ENCODE measurements at regions not wholly inside any gene's neighbourhood (a gene's known extent, or its start where the extent isn't known, plus 50 kb on each side); places are given as distances from the start of the nearest gene placed in this dataset.

- Mint-ChIP-seq H3K4me3 (no peak overlapping the region), H3K27me3 (no peaks in the 10 kb centered on the region), H3K9me3 (no peaks in the 10 kb centered on the region), H3K27ac (ENCODE audit: low read depth) (no peak overlapping the region), H3K36me3 (ENCODE audit: insufficient read depth) (peaks cover 2% of the 10 kb centered on the region), H3K4me1 (no peaks in the 10 kb centered on the region)
- ATAC-seq (replicated peaks; ENCODE audit: extremely low read depth, poor library complexity, severe bottlenecking) (no peak), DNase-seq (ENCODE audit: low spot score in 2 of 2) (no peak)
Measured at GRCh38 chr2:12816379-12817306, 99.9 kb downstream of the TRIB2 start.

GRCh38 chr2:12817870-12818269, 101.1 kb downstream of the TRIB2 start:
- ATAC-seq (replicated peaks; ENCODE audit: extremely low read depth, poor library complexity, severe bottlenecking) = no peak
- H3K27me3 Mint-ChIP-seq = no peaks in the 10 kb centered on the region
- no peak overlapping the region for H3K4me3 Mint-ChIP-seq
- H3K4me1 Mint-ChIP-seq = no peaks in the 10 kb centered on the region
- no peak for DNase-seq (ENCODE audit: low spot score in 2 of 2)
- H3K36me3 Mint-ChIP-seq (ENCODE audit: insufficient read depth) = peaks cover 2% of the 10 kb centered on the region
- no peak overlapping the region for H3K27ac Mint-ChIP-seq (ENCODE audit: low read depth)
- H3K9me3 Mint-ChIP-seq = no peaks in the 10 kb centered on the region

GRCh38 chr2:12818416-12819102, 101.8 kb downstream of the TRIB2 start:
- DNase-seq (ENCODE audit: low spot score in 2 of 2) (no peak), ATAC-seq (replicated peaks; ENCODE audit: extremely low read depth, poor library complexity, severe bottlenecking) (no peak)
- H3K9me3 Mint-ChIP-seq = no peaks in the 10 kb centered on the region
- no peak overlapping the region for H3K4me3 Mint-ChIP-seq
- peaks cover 2% of the 10 kb centered on the region for H3K36me3 Mint-ChIP-seq (ENCODE audit: insufficient read depth)
- H3K4me1 Mint-ChIP-seq = no peaks in the 10 kb centered on the region
- H3K27me3 Mint-ChIP-seq = peaks cover 7% of the 10 kb centered on the region
- no peak overlapping the region for H3K27ac Mint-ChIP-seq (ENCODE audit: low read depth)

- H3K4me3 Mint-ChIP-seq = no peak overlapping the region
- ATAC-seq (replicated peaks; ENCODE audit: extremely low read depth, poor library complexity, severe bottlenecking) = no peak
- no peak for DNase-seq (ENCODE audit: low spot score in 2 of 2)
- H3K9me3 Mint-ChIP-seq = no peaks in the 10 kb centered on the region
- peaks cover 11% of the 10 kb centered on the region for H3K27me3 Mint-ChIP-seq
- no peak overlapping the region for H3K27ac Mint-ChIP-seq (ENCODE audit: low read depth)
- no peaks in the 10 kb centered on the region for H3K4me1 Mint-ChIP-seq
- peaks cover 2% of the 10 kb centered on the region for H3K36me3 Mint-ChIP-seq (ENCODE audit: insufficient read depth)
Measured at GRCh38 chr2:12819103-12819475, 102.4 kb downstream of the TRIB2 start.

GRCh38 chr2:12819721-12820120, 103.0 kb downstream of the TRIB2 start:
- no peaks in the 10 kb centered on the region for H3K4me1 Mint-ChIP-seq
- no peak for ATAC-seq (replicated peaks; ENCODE audit: extremely low read depth, poor library complexity, severe bottlenecking)
- peaks cover 11% of the 10 kb centered on the region for H3K27me3 Mint-ChIP-seq
- no peaks in the 10 kb centered on the region for H3K9me3 Mint-ChIP-seq
- H3K36me3 Mint-ChIP-seq (ENCODE audit: insufficient read depth) = peaks cover 2% of the 10 kb centered on the region
- DNase-seq (ENCODE audit: low spot score in 2 of 2) = no peak
- no peak overlapping the region for H3K27ac Mint-ChIP-seq (ENCODE audit: low read depth)
- H3K4me3 Mint-ChIP-seq = no peak overlapping the region

GRCh38 chr2:12821656-12822055, 104.9 kb downstream of the TRIB2 start:
- Mint-ChIP-seq H3K9me3 (no peaks in the 10 kb centered on the region), H3K36me3 (ENCODE audit: insufficient read depth) (peaks cover 1% of the 10 kb centered on the region), H3K4me1 (no peaks in the 10 kb centered on the region), H3K27me3 (peaks cover 11% of the 10 kb centered on the region), H3K4me3 (no peak overlapping the region), H3K27ac (ENCODE audit: low read depth) (no peak overlapping the region)
- no peak for ATAC-seq (replicated peaks; ENCODE audit: extremely low read depth, poor library complexity, severe bottlenecking)
- no peak for DNase-seq (ENCODE audit: low spot score in 2 of 2)

- no peak overlapping the region for H3K27ac Mint-ChIP-seq (ENCODE audit: low read depth)
- no peaks in the 10 kb centered on the region for H3K4me1 Mint-ChIP-seq
- H3K9me3 Mint-ChIP-seq = no peaks in the 10 kb centered on the region
- H3K27me3 Mint-ChIP-seq = peaks cover 11% of the 10 kb centered on the region
- ATAC-seq (replicated peaks; ENCODE audit: extremely low read depth, poor library complexity, severe bottlenecking) = no peak
- H3K4me3 Mint-ChIP-seq = no peak overlapping the region
- H3K36me3 Mint-ChIP-seq (ENCODE audit: insufficient read depth) = peaks cover 2% of the 10 kb centered on the region
- DNase-seq (ENCODE audit: low spot score in 2 of 2) = no peak
Measured at GRCh38 chr2:12824351-12824777, 107.6 kb downstream of the TRIB2 start.

GRCh38 chr2:12824778-12825379, 108.1 kb downstream of the TRIB2 start:
- no peak overlapping the region for H3K27ac Mint-ChIP-seq (ENCODE audit: low read depth)
- peaks cover 11% of the 10 kb centered on the region for H3K27me3 Mint-ChIP-seq
- H3K4me3 Mint-ChIP-seq = no peak overlapping the region
- ATAC-seq (replicated peaks; ENCODE audit: extremely low read depth, poor library complexity, severe bottlenecking) (no peak), DNase-seq (ENCODE audit: low spot score in 2 of 2) (no peak)
- no peaks in the 10 kb centered on the region for H3K4me1 Mint-ChIP-seq
- H3K9me3 Mint-ChIP-seq = no peaks in the 10 kb centered on the region
- H3K36me3 Mint-ChIP-seq (ENCODE audit: insufficient read depth) = peaks cover 2% of the 10 kb centered on the region

- Mint-ChIP-seq H3K36me3 (ENCODE audit: insufficient read depth) (peaks cover 2% of the 10 kb centered on the region), H3K27me3 (peaks cover 13% of the 10 kb centered on the region), H3K9me3 (no peaks in the 10 kb centered on the region), H3K27ac (ENCODE audit: low read depth) (no peak overlapping the region), H3K4me3 (no peak overlapping the region), H3K4me1 (no peaks in the 10 kb centered on the region)
- ATAC-seq (replicated peaks; ENCODE audit: extremely low read depth, poor library complexity, severe bottlenecking) (no peak), DNase-seq (ENCODE audit: low spot score in 2 of 2) (no peak)
Measured at GRCh38 chr2:12826781-12827180, 110.0 kb downstream of the TRIB2 start.

- no peak for ATAC-seq (replicated peaks; ENCODE audit: extremely low read depth, poor library complexity, severe bottlenecking)
- DNase-seq (ENCODE audit: low spot score in 2 of 2) = no peak
- no peaks in the 10 kb centered on the region for H3K9me3 Mint-ChIP-seq
Measured at GRCh38 chr2:12827721-12828120, 111.0 kb downstream of the TRIB2 start.

GRCh38 chr2:12828980-12829379, 112.2 kb downstream of the TRIB2 start:
- H3K9me3 Mint-ChIP-seq = no peaks in the 10 kb centered on the region
- no peak for ATAC-seq (replicated peaks; ENCODE audit: extremely low read depth, poor library complexity, severe bottlenecking)
- H3K4me1 Mint-ChIP-seq = no peaks in the 10 kb centered on the region
- H3K36me3 Mint-ChIP-seq (ENCODE audit: insufficient read depth) = peaks cover 2% of the 10 kb centered on the region
- H3K27me3 Mint-ChIP-seq = peaks cover 11% of the 10 kb centered on the region
- H3K27ac Mint-ChIP-seq (ENCODE audit: low read depth) = no peak overlapping the region
- H3K4me3 Mint-ChIP-seq = no peak overlapping the region
- DNase-seq (ENCODE audit: low spot score in 2 of 2) = no peak

More at GRCh38 chr2:12827721-12828120, 111.0 kb downstream of the TRIB2 start:
- H3K4me1 Mint-ChIP-seq = no peaks in the 10 kb centered on the region
- no peak overlapping the region for H3K27ac Mint-ChIP-seq (ENCODE audit: low read depth)
- H3K27me3 Mint-ChIP-seq = peaks cover 22% of the 10 kb centered on the region
- H3K4me3 Mint-ChIP-seq = no peak overlapping the region
- H3K36me3 Mint-ChIP-seq (ENCODE audit: insufficient read depth) = peaks cover 2% of the 10 kb centered on the region

GRCh38 chr2:12831016-12831415, 114.3 kb downstream of the TRIB2 start:
- Mint-ChIP-seq H3K4me1 (no peaks in the 10 kb centered on the region), H3K27me3 (peaks cover 15% of the 10 kb centered on the region), H3K9me3 (no peaks in the 10 kb centered on the region), H3K27ac (ENCODE audit: low read depth) (no peak overlapping the region), H3K4me3 (no peak overlapping the region), H3K36me3 (ENCODE audit: insufficient read depth) (peaks cover 2% of the 10 kb centered on the region)
- ATAC-seq (replicated peaks; ENCODE audit: extremely low read depth, poor library complexity, severe bottlenecking) (no peak), DNase-seq (ENCODE audit: low spot score in 2 of 2) (no peak)

Data from central memory CD8-positive, alpha-beta T cell (primary cell).